Suprapubic skin (tissue), 4 donors: ENCODE measurements at regions not wholly inside any gene's neighbourhood (a gene's known extent, or its start where the extent isn't known, plus 50 kb on each side); places are given as distances from the start of the nearest gene placed in this dataset.

Experiments used
- EP300 ChIP-seq: sonication (generic); formaldehyde crosslinking; IDR thresholded peaks from one replicate; pipeline ENCODE4 v1.6.1; 2017; ENCODE audit warnings: antibody characterized with exemption
- POLR2A ChIP-seq, 2 donors: fragments of 450-650 bp; IDR thresholded peaks; one replicate each; pipeline ENCODE4 v1.6.1; 2017; ENCODE audit warnings: antibody characterized with exemption in 2 of 2, mild to moderate bottlenecking in 2 of 2, moderate library complexity in 2 of 2
- POLR2AphosphoS5 ChIP-seq, 3 donors: sonication (generic); formaldehyde crosslinking; IDR thresholded peaks; one replicate each; pipeline ENCODE4 v1.6.1; 2017; ENCODE audit warnings: antibody characterized with exemption in 3 of 3
- TF ChIP-seq, protein P1 (sequence below), 2 donors: fragments of 200-600 bp in 1 of 2; fragments of 450-650 bp in 1 of 2; sonication (generic) in 1 of 2; IDR thresholded peaks; one replicate each; pipeline ENCODE4 v1.5.1; 2016 to 2019; ENCODE audit warnings: antibody characterized with exemption in 2 of 2, mild to moderate bottlenecking in 1 of 2, moderate library complexity in 1 of 2

- TF ChIP-seq, protein P1, sequence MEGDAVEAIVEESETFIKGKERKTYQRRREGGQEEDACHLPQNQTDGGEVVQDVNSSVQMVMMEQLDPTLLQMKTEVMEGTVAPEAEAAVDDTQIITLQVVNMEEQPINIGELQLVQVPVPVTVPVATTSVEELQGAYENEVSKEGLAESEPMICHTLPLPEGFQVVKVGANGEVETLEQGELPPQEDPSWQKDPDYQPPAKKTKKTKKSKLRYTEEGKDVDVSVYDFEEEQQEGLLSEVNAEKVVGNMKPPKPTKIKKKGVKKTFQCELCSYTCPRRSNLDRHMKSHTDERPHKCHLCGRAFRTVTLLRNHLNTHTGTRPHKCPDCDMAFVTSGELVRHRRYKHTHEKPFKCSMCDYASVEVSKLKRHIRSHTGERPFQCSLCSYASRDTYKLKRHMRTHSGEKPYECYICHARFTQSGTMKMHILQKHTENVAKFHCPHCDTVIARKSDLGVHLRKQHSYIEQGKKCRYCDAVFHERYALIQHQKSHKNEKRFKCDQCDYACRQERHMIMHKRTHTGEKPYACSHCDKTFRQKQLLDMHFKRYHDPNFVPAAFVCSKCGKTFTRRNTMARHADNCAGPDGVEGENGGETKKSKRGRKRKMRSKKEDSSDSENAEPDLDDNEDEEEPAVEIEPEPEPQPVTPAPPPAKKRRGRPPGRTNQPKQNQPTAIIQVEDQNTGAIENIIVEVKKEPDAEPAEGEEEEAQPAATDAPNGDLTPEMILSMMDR (IDR thresholded peaks at IDR 0.05): no peak
- no peak for TF ChIP-seq POLR2A (IDR thresholded peaks at IDR 0.05)
- no peak for TF ChIP-seq EP300
- TF ChIP-seq POLR2AphosphoS5 (IDR thresholded peaks at IDR 0.05): no peak
These were observed 112.5 kb downstream of the EDN3 start for GRCh38 chr20:59412875-59413284.
